ENCODE measurements at regions not wholly inside any gene's neighbourhood (a gene's known extent, or its start where the extent isn't known, plus 50 kb on each side); places are given as distances from the start of the nearest gene placed in this dataset.

DNA sequence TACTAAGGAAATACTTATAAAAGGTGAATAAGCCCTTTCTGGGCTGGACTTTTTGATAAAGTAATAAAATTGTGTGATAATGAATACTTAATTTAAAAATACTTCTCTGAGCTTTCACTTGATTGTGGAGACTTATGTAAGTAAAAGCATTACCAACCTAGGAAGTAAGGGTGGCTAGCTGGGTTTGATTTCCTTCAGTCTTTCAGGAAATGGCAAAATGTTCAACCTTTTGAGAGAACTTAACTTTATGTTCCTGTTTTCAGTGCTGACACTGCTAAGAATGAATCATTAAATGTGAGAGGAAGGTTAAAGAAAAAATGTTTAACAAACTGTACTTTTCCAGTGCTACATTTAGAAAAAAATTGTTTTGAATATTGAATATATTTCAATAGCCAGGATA is 900.3 kb downstream of the METTL15 start:
- TF ChIP-seq EP300 (IDR thresholded peaks at IDR 0.05; ENCODE audit: borderline replicate concordance) (no peak), EGR1 (IDR thresholded peaks at IDR 0.05) (no peak), TCF12 (IDR thresholded peaks at IDR 0.05; ENCODE audit: low read depth) (no peak), RAD21 (IDR thresholded peaks at IDR 0.05; ENCODE audit: low read depth) (no peak), TAF1 (IDR thresholded peaks at IDR 0.05; ENCODE audit: low read depth) (no peak), MAX (IDR thresholded peaks at IDR 0.05) (no peak)

Measured in Ishikawa (cell line).